GM23338 (cell line): ENCODE measurements at regions not wholly inside any gene's neighbourhood (a gene's known extent, or its start where the extent isn't known, plus 50 kb on each side); places are given as distances from the start of the nearest gene placed in this dataset.

Source experiments
- ATAC-seq: fragments of 200-7000 bp; cut with Tn5 transposase; 3 replicates; pipeline ENCODE4 v1.9.1; 2020
- DNase-seq: peaks from one replicate; pipeline ENCODE4 v3.0.0-alpha.2; 2015; ENCODE audit warnings: low spot score
- H2AFZ ChIP-seq: fragments of 200-600 bp; sonication (generic); 2 replicates; pipeline ENCODE4 v1.8.0; 2016; ENCODE audit warnings: antibody characterized with exemption, mild to moderate bottlenecking, moderate library complexity
- H3F3A ChIP-seq: fragments of 200-600 bp; sonication (generic); replicated peaks from 2 replicates; pipeline ENCODE4 v1.8.0; 2017; ENCODE audit warnings: antibody characterized with exemption, mixed run types, low read depth
- H3K27ac ChIP-seq: fragments of 200-600 bp; sonication (generic); 2 replicates; pipeline ENCODE4 v1.6.1; 2016; ENCODE audit warnings: low read depth
- H3K27me3 ChIP-seq: fragments of 200-600 bp; sonication (generic); 2 replicates; pipeline ENCODE4 v1.8.0; 2016; ENCODE audit warnings: mild to moderate bottlenecking, mixed run types, moderate library complexity; ENCODE audit not compliant: insufficient read depth
- H3K36me3 ChIP-seq: fragments of 200-600 bp; sonication (generic); 2 replicates; pipeline ENCODE4 v1.8.0; 2016; ENCODE audit warnings: mild to moderate bottlenecking; ENCODE audit not compliant: insufficient read depth
- H3K4me1 ChIP-seq: fragments of 200-600 bp; sonication (generic); 2 replicates; pipeline ENCODE4 v1.8.0; 2016; ENCODE audit warnings: mild to moderate bottlenecking, moderate library complexity; ENCODE audit not compliant: insufficient read depth
- H3K4me2 ChIP-seq: fragments of 200-600 bp; sonication (generic); 2 replicates; pipeline ENCODE4 v1.7.1; 2017; ENCODE audit warnings: mixed run types
- H3K4me3 ChIP-seq: fragments of 200-600 bp; sonication (generic); 2 replicates; pipeline ENCODE4 v1.6.1; 2016; ENCODE audit warnings: mixed run types
- H3K79me2 ChIP-seq: fragments of 200-600 bp; sonication (generic); replicated peaks from 2 replicates; pipeline ENCODE4 v1.8.0; 2017; ENCODE audit warnings: mild to moderate bottlenecking; ENCODE audit not compliant: insufficient read depth
- H3K9me2 ChIP-seq: fragments of 200-600 bp; sonication (generic); 2 replicates; pipeline ENCODE4 v1.8.0; 2017; ENCODE audit not compliant: insufficient read depth
- H4K20me1 ChIP-seq: fragments of 200-600 bp; sonication (generic); replicated peaks from 2 replicates; pipeline ENCODE4 v1.8.0; 2017; ENCODE audit warnings: mild to moderate bottlenecking; ENCODE audit not compliant: insufficient read depth
- H3K27ac Mint-ChIP-seq: 2 replicates; pipeline ENCODE4 v1.8.0; 2020; ENCODE audit warnings: inconsistent platforms, mild to moderate bottlenecking, moderate library complexity, mixed read lengths
- H3K27me3 Mint-ChIP-seq: 3 replicates; pipeline ENCODE4 v1.8.0; 2022; ENCODE audit warnings: low read depth, mild to moderate bottlenecking, moderate library complexity, mixed read lengths, inconsistent platforms; ENCODE audit not compliant: insufficient read depth, poor library complexity
- H3K36me3 Mint-ChIP-seq: 3 replicates; pipeline ENCODE4 v1.8.0; 2021; ENCODE audit warnings: low read depth, mild to moderate bottlenecking, inconsistent platforms, moderate library complexity, mixed read lengths
- H3K4me1 Mint-ChIP-seq: 3 replicates; pipeline ENCODE4 v1.8.0; 2020; ENCODE audit warnings: mild to moderate bottlenecking, inconsistent platforms, mixed read lengths
- H3K4me3 Mint-ChIP-seq: 3 replicates; pipeline ENCODE4 v1.8.0; 2021; ENCODE audit warnings: moderate library complexity, mild to moderate bottlenecking, inconsistent platforms, mixed read lengths
- H3K9me3 Mint-ChIP-seq: 3 replicates; pipeline ENCODE4 v1.8.0; 2020; ENCODE audit warnings: moderate library complexity, mild to moderate bottlenecking, inconsistent platforms, mixed read lengths
- CREB1 ChIP-seq: fragments of 250-450 bp; sonication (Bioruptor Pico); IDR thresholded peaks from 2 replicates; pipeline ENCODE4 v1.5.0; 2020; ENCODE audit warnings: low read depth, mild to moderate bottlenecking, moderate library complexity
- CTCF ChIP-seq, 2 experiments: fragments of 200-600 bp in 1 of 2; sonication (generic) in 1 of 2; conservative IDR thresholded peaks; 2 replicates each; pipeline versions ENCODE4 v1.5.1 to v1.6.1; 2016 to 2017; ENCODE audit warnings: antibody characterized with exemption in 2 of 2, low read depth in 2 of 2, mild to moderate bottlenecking in 2 of 2, moderate library complexity in 1 of 2
- EZH2 ChIP-seq: fragments of 200-600 bp; sonication (generic); IDR thresholded peaks from one replicate; pipeline ENCODE4 v1.8.0; 2017; ENCODE audit warnings: antibody characterized with exemption, mild to moderate bottlenecking, low read depth; ENCODE audit not compliant: unreplicated experiment
- EZH2phosphoT487 ChIP-seq: fragments of 200-600 bp; sonication (generic); IDR thresholded peaks from one replicate; pipeline ENCODE4 v1.8.1; 2018; ENCODE audit warnings: antibody characterized with exemption; ENCODE audit not compliant: unreplicated experiment
- JUNB ChIP-seq: IDR thresholded peaks from one replicate; pipeline ENCODE4 v1.6.1; 2016; ENCODE audit warnings: antibody characterized with exemption; ENCODE audit not compliant: unreplicated experiment
- NANOG ChIP-seq: IDR thresholded peaks from 2 replicates; pipeline ENCODE4 v1.6.1; 2016; ENCODE audit warnings: antibody characterized with exemption, borderline replicate concordance
- POLR2AphosphoS5 ChIP-seq: IDR thresholded peaks from 2 replicates; pipeline ENCODE4 v1.6.1; 2016; ENCODE audit warnings: antibody characterized with exemption, low read depth
- REST ChIP-seq: IDR thresholded peaks from one replicate; pipeline ENCODE4 v1.6.1; 2018; ENCODE audit warnings: antibody characterized with exemption; ENCODE audit not compliant: unreplicated experiment
- STAT1 ChIP-seq: IDR thresholded peaks from one replicate; pipeline ENCODE4 v1.6.1; 2016; ENCODE audit warnings: antibody characterized with exemption; ENCODE audit not compliant: unreplicated experiment
- ZNF114 ChIP-seq: fragments of 250-450 bp; sonication (Bioruptor Pico); IDR thresholded peaks from 2 replicates; pipeline ENCODE4 v1.5.0; 2020; ENCODE audit warnings: mild to moderate bottlenecking, moderate library complexity
- ZNF331 ChIP-seq: fragments of 250-450 bp; sonication (Bioruptor Pico); IDR thresholded peaks from 2 replicates; pipeline ENCODE4 v1.5.0; 2020; ENCODE audit warnings: low read depth, mild to moderate bottlenecking, moderate library complexity
- ZNF462 ChIP-seq: fragments of 250-450 bp; sonication (Bioruptor Pico); IDR thresholded peaks from 2 replicates; pipeline ENCODE4 v1.5.0; 2020; ENCODE audit warnings: mild to moderate bottlenecking, moderate library complexity
- TF ChIP-seq, protein P1 (sequence below): IDR thresholded peaks from 2 replicates; pipeline ENCODE4 v1.6.1; 2016; ENCODE audit warnings: antibody characterized with exemption

GRCh38 chr17:33803686-33804085 lies 451.4 kb upstream of the CCL2 start:
- no peaks in the 10 kb centered on the region for H4K20me1 ChIP-seq
- Mint-ChIP-seq H3K27ac (no peak overlapping the region; the same call in 1 of the 2 replicates), H3K36me3 (no peaks in the 10 kb centered on the region), H3K27me3 (peaks cover 7% of the 10 kb centered on the region), H3K4me3 (no peak overlapping the region), H3K4me1 (peaks cover 36% of the 10 kb centered on the region), H3K9me3 (no peaks in the 10 kb centered on the region)
- no peak for DNase-seq
- no peaks in the 10 kb centered on the region for H3F3A ChIP-seq
- no peak overlapping the region for H3K27ac ChIP-seq
- peaks cover 10% of the 10 kb centered on the region for H3K4me1 ChIP-seq
- no peaks in the 10 kb centered on the region for H3K79me2 ChIP-seq
- H2AFZ ChIP-seq: no peak overlapping the region
- peaks cover 7% of the 10 kb centered on the region; the same call in 1 of the 2 replicates for H3K9me2 ChIP-seq
- no peak overlapping the region for H3K4me3 ChIP-seq
- no peak for TF ChIP-seq JUNB
- TF ChIP-seq STAT1: no peak
- no peak for TF ChIP-seq CTCF (conservative IDR thresholded peaks at IDR 0.05; ENCODE audit: low read depth in 2 of 2)
- no peak for TF ChIP-seq REST
- TF ChIP-seq ZNF331: no peak
- TF ChIP-seq ZNF114: no peak
- TF ChIP-seq, protein P1, sequence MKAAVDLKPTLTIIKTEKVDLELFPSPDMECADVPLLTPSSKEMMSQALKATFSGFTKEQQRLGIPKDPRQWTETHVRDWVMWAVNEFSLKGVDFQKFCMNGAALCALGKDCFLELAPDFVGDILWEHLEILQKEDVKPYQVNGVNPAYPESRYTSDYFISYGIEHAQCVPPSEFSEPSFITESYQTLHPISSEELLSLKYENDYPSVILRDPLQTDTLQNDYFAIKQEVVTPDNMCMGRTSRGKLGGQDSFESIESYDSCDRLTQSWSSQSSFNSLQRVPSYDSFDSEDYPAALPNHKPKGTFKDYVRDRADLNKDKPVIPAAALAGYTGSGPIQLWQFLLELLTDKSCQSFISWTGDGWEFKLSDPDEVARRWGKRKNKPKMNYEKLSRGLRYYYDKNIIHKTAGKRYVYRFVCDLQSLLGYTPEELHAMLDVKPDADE: no peak
- TF ChIP-seq NANOG: no peak
- no peak for TF ChIP-seq EZH2phosphoT487
- no peak for TF ChIP-seq ZNF462
- no peak for TF ChIP-seq EZH2
- no peak for TF ChIP-seq POLR2AphosphoS5
- no peak for TF ChIP-seq CREB1 (CRISPR knock-in tag)
- no peaks in the 10 kb centered on the region for H3K27me3 ChIP-seq
- no peaks in the 10 kb centered on the region for H3K36me3 ChIP-seq
- no peak for ATAC-seq
- no peak overlapping the region for H3K4me2 ChIP-seq
